Adrenal gland (tissue), 5 donors: ENCODE measurements at regions not wholly inside any gene's neighbourhood (a gene's known extent, or its start where the extent isn't known, plus 50 kb on each side); places are given as distances from the start of the nearest gene placed in this dataset.

ENCODE experiments used
- POLR2A ChIP-seq, 2 donors: fragments of 450-650 bp; IDR thresholded peaks; one replicate each; pipeline ENCODE4 v1.6.1; 2017; ENCODE audit warnings: antibody characterized with exemption in 2 of 2, mild to moderate bottlenecking in 2 of 2, moderate library complexity in 1 of 2
- TF ChIP-seq, protein P1 (sequence below), 6 experiments: fragments of 450-650 bp in 4 of 6; fragments of 200-600 bp in 2 of 6; sonication (generic) in 1 of 6; IDR thresholded peaks; 1 replicate in 5 of 6; 2 replicates in 1 of 6; pipeline versions ENCODE4 v1.5.1 to v1.8.0; 2016 to 2021; ENCODE audit warnings: antibody characterized with exemption in 6 of 6, mild to moderate bottlenecking in 2 of 6, moderate library complexity in 1 of 6
- donor health status: DM: no; HTN: no; CAD: no.

- TF ChIP-seq, protein P1, sequence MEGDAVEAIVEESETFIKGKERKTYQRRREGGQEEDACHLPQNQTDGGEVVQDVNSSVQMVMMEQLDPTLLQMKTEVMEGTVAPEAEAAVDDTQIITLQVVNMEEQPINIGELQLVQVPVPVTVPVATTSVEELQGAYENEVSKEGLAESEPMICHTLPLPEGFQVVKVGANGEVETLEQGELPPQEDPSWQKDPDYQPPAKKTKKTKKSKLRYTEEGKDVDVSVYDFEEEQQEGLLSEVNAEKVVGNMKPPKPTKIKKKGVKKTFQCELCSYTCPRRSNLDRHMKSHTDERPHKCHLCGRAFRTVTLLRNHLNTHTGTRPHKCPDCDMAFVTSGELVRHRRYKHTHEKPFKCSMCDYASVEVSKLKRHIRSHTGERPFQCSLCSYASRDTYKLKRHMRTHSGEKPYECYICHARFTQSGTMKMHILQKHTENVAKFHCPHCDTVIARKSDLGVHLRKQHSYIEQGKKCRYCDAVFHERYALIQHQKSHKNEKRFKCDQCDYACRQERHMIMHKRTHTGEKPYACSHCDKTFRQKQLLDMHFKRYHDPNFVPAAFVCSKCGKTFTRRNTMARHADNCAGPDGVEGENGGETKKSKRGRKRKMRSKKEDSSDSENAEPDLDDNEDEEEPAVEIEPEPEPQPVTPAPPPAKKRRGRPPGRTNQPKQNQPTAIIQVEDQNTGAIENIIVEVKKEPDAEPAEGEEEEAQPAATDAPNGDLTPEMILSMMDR (IDR thresholded peaks at IDR 0.05): no peak
- TF ChIP-seq POLR2A (IDR thresholded peaks at IDR 0.05): no peak
Measured at GRCh38 chrY:15552074-15552473, 1027.7 kb downstream of the NLGN4Y start.
